NB4 (cell line): ENCODE measurements at regions not wholly inside any gene's neighbourhood (a gene's known extent, or its start where the extent isn't known, plus 50 kb on each side); places are given as distances from the start of the nearest gene placed in this dataset.

Experiments used
- DNase-seq: peaks from one replicate; pipeline ENCODE4 v3.0.0; 2010; ENCODE audit warnings: low read depth
- H3K4me3 ChIP-seq: one replicate; pipeline ENCODE4 v1.5.1; 2011; ENCODE audit warnings: mild to moderate bottlenecking, low read depth, low read length, moderate library complexity
- CTCF ChIP-seq: IDR thresholded peaks from one replicate; pipeline ENCODE4 v1.5.1; 2012; ENCODE audit warnings: low read depth, low read length
- MAX ChIP-seq: IDR thresholded peaks from 2 replicates; pipeline ENCODE4 v1.6.1; 2011; ENCODE audit warnings: low read depth, low read length
- MYC ChIP-seq: IDR thresholded peaks from 2 replicates; pipeline ENCODE4 v1.6.1; 2011; ENCODE audit warnings: low read depth, low read length
- POLR2A ChIP-seq: IDR thresholded peaks from 2 replicates; pipeline ENCODE4 v1.6.1; 2011; ENCODE audit warnings: mild to moderate bottlenecking; ENCODE audit not compliant: insufficient read length; ENCODE audit errors: extremely low read depth

- DNase-seq: no peak
- H3K4me3 ChIP-seq: no peak overlapping the region
- TF ChIP-seq MAX (no peak), POLR2A (no peak), MYC (no peak), CTCF (no peak)
These were observed 262.2 kb upstream of the CEP162 start for GRCh38 chr6:84489598-84489997.

GRCh38 chr6:84486526-84486925, 259.1 kb upstream of the CEP162 start:
- H3K4me3 ChIP-seq: no peak overlapping the region
- DNase-seq: no peak
- TF ChIP-seq POLR2A (no peak), MYC (no peak), MAX (no peak), CTCF (no peak)

GRCh38 chr6:84469144-84469543, 241.7 kb upstream of the CEP162 start:
- no peak overlapping the region for H3K4me3 ChIP-seq
- DNase-seq: no peak
- TF ChIP-seq MAX (no peak), POLR2A (no peak), CTCF (no peak), MYC (no peak)

- TF ChIP-seq POLR2A: no peak
- no peak for DNase-seq
- no peak overlapping the region for H3K4me3 ChIP-seq
These were observed 239.9 kb upstream of the CEP162 start for GRCh38 chr6:84467296-84467695.

- H3K4me3 ChIP-seq: no peak overlapping the region
- TF ChIP-seq CTCF (no peak), MYC (no peak), POLR2A (no peak), MAX (no peak)
- no peak for DNase-seq
These were observed 239.1 kb upstream of the CEP162 start for GRCh38 chr6:84466511-84466910.

GRCh38 chr6:84464471-84464870, 237.0 kb upstream of the CEP162 start:
- TF ChIP-seq MAX: no peak
- TF ChIP-seq POLR2A: no peak
- no peak for TF ChIP-seq MYC
- TF ChIP-seq CTCF: no peak
- no peak for DNase-seq
- H3K4me3 ChIP-seq: no peak overlapping the region
